ENCODE measurements at regions not wholly inside any gene's neighbourhood (a gene's known extent, or its start where the extent isn't known, plus 50 kb on each side); places are given as distances from the start of the nearest gene placed in this dataset.

DNA sequence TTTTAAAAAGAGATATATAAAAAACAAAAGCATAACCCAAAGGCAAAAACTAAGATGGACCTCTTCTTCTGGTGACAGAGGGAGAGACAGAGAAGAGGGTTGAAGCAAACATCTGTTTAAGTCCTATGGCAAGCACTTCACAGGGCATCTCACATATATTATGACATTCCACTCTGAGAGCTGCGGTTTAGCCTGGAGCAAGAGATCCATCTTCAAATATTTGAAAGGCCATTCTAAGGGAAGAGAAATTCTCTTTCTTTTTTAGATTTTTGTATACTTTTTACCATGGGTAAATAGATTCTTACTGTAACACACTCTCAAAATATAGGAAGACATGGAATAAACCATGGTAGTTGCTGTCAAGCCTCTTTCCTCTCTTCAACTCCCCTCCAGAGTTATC, 204.1 kb downstream of the GXYLT1 start:
- TF ChIP-seq, protein P1, sequence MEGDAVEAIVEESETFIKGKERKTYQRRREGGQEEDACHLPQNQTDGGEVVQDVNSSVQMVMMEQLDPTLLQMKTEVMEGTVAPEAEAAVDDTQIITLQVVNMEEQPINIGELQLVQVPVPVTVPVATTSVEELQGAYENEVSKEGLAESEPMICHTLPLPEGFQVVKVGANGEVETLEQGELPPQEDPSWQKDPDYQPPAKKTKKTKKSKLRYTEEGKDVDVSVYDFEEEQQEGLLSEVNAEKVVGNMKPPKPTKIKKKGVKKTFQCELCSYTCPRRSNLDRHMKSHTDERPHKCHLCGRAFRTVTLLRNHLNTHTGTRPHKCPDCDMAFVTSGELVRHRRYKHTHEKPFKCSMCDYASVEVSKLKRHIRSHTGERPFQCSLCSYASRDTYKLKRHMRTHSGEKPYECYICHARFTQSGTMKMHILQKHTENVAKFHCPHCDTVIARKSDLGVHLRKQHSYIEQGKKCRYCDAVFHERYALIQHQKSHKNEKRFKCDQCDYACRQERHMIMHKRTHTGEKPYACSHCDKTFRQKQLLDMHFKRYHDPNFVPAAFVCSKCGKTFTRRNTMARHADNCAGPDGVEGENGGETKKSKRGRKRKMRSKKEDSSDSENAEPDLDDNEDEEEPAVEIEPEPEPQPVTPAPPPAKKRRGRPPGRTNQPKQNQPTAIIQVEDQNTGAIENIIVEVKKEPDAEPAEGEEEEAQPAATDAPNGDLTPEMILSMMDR (IDR thresholded peaks at IDR 0.05; ENCODE audit: low read depth, low read length, poor library complexity, severe bottlenecking): no peak
- TF ChIP-seq EZH2phosphoT487 (IDR thresholded peaks at IDR 0.05; ENCODE audit: borderline replicate concordance, low read length): no peak

Measured in DOHH2 (cell line).